ENCODE measurements at regions not wholly inside any gene's neighbourhood (a gene's known extent, or its start where the extent isn't known, plus 50 kb on each side); places are given as distances from the start of the nearest gene placed in this dataset.

DNA sequence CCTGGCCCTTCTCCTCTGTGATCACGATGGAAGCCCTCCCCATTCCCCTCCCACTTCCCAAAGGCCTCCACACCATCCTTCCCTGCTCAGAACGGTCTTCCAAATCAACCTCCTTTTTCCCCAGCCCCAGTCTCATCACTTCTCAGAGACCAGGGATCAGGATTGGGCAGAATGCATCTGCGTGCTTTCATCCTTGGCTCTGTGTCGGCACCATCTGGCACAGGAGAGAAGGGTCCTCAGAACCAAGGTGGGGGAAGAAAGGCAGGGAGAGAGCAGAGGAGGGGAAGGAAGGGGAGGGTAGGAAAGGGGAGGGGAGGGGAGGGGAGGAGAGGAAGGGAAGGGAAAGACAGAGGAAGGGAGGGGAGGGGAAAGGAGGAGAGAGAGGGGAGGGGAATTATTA lies 52.4 kb upstream of the FICD start:
- in situ Hi-C loops (cut with MboI; ENCODE audit: low sequenced_read_pairs in 4 of 4), result loop anchor here in 2 of 4 donors (25.0 kb wide), 1 partner anchor 225 kb away; no protein-coding TSS in a partner anchor
- TF ChIP-seq, protein P1, sequence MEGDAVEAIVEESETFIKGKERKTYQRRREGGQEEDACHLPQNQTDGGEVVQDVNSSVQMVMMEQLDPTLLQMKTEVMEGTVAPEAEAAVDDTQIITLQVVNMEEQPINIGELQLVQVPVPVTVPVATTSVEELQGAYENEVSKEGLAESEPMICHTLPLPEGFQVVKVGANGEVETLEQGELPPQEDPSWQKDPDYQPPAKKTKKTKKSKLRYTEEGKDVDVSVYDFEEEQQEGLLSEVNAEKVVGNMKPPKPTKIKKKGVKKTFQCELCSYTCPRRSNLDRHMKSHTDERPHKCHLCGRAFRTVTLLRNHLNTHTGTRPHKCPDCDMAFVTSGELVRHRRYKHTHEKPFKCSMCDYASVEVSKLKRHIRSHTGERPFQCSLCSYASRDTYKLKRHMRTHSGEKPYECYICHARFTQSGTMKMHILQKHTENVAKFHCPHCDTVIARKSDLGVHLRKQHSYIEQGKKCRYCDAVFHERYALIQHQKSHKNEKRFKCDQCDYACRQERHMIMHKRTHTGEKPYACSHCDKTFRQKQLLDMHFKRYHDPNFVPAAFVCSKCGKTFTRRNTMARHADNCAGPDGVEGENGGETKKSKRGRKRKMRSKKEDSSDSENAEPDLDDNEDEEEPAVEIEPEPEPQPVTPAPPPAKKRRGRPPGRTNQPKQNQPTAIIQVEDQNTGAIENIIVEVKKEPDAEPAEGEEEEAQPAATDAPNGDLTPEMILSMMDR (IDR thresholded peaks at IDR 0.05 in 4 of 5, conservative IDR thresholded peaks at IDR 0.05 in 1 of 5), result no peak
- TF ChIP-seq POLR2A (IDR thresholded peaks at IDR 0.05), result no peak
- H3K27me3 ChIP-seq, result peaks cover 0 to 10% (median 0%) of the 10 kb centered on the region in 3 donors

GRCh38 chr12:108461058-108461660 lies 53.9 kb upstream of the FICD start:
- DNase-seq (no peak), ATAC-seq (no peak)
- in situ Hi-C loops (cut with MboI; ENCODE audit: low sequenced_read_pairs in 4 of 4) (loop anchor here in 2 of 4 donors (25.0 kb wide), 1 partner anchor 224 kb away; no protein-coding TSS in a partner anchor), intact Hi-C loops (cut with DNase I; ENCODE audit: low total_unique reads) (no loop called here)
- TF ChIP-seq, protein P1 (IDR thresholded peaks at IDR 0.05 in 4 of 5, conservative IDR thresholded peaks at IDR 0.05 in 1 of 5), result no peak
- TF ChIP-seq POLR2A (IDR thresholded peaks at IDR 0.05), result no peak
- Histone ChIP-seq H3K36me3 (no peaks in the 10 kb centered on the region), H3K4me3 (no peak overlapping the region), H3K27ac (no peak overlapping the region), H3K27me3 (peaks cover 0 to 10% (median 0%) of the 10 kb centered on the region in 3 donors), H3K9me3 (no peaks in the 10 kb centered on the region), H3K4me1 (no peaks in the 10 kb centered on the region)

More for the DNA sequence above, 52.4 kb upstream of the FICD start:
- Histone ChIP-seq H3K27ac (no peak overlapping the region), H3K4me1 (no peaks in the 10 kb centered on the region), H3K36me3 (no peaks in the 10 kb centered on the region), H3K9me3 (no peaks in the 10 kb centered on the region), H3K4me3 (no peak overlapping the region)
- intact Hi-C loops (cut with DNase I; ENCODE audit: low total_unique reads), result no loop called here
- no peak for ATAC-seq
- DNase-seq, result no peak

DNA sequence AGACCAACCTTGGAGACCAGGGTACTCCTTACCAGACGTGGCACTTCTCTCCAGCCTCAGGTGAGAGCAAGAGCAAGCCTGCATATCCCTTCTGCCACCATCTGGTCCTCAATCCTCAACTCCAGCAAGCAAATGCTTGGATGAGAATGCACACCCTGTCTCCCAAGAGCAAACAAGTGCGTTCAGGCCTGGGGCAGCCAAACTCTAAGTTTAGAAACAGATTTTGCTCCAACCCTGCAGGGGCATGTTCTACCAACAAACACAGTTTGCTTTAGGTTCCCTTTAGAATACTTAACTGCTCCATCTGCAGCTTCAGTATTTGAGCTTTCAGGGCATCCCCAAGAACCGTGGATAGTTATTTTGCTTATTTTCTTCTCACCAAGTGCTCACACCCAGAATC lies 55.9 kb upstream of the FICD start:
- Histone ChIP-seq H3K4me3 (no peak overlapping the region), H3K4me1 (no peaks in the 10 kb centered on the region), H3K27ac (no peak overlapping the region), H3K36me3 (no peaks in the 10 kb centered on the region), H3K27me3 (peaks cover 0 to 10% (median 0%) of the 10 kb centered on the region in 3 donors), H3K9me3 (no peaks in the 10 kb centered on the region)
- in situ Hi-C loops (cut with MboI; ENCODE audit: low sequenced_read_pairs in 4 of 4), result loop anchor here in 2 of 4 donors (25.0 kb wide), 1 partner anchor 222 kb away; no protein-coding TSS in a partner anchor
- no peak for TF ChIP-seq POLR2A (IDR thresholded peaks at IDR 0.05)
- TF ChIP-seq, protein P1 (IDR thresholded peaks at IDR 0.05 in 4 of 5, conservative IDR thresholded peaks at IDR 0.05 in 1 of 5), result no peak
- intact Hi-C loops (cut with DNase I; ENCODE audit: low total_unique reads), result no loop called here
- DNase-seq, result no peak
- ATAC-seq, result no peak

DNA sequence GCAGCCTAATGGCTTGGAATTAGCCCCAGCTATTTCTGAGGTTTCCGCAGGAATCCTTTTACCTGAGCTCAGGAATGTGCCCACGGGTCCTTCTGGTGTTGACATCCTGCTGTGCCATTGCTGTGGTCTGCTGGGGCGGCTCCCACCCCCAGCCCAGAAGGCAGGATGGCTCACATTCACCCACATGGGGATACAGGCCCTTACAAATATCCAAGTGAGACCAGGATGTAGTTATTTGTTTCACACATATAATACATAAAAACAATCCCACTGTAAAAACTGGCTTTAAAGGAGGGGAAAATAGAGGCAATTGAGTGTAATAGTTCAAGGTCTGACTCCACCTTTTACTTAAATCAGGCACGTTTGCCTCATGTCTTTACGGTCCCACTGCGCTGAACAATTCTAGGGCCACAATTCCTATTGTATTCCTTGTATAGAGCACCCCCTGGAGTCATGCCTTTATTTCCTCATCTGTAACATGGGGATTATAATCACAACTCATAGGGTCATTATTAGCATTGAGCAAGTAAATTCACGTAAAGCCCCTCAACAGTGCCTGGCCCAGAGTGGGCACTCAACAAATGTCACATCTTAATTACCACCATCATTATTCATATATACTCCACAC lies 57.2 kb upstream of the FICD start:
- DNase-seq, result no peak
- no peaks in the 10 kb centered on the region for H3K4me1 ChIP-seq
- ATAC-seq, result no peak
- no peaks in the 10 kb centered on the region for H3K9me3 ChIP-seq
- H3K36me3 ChIP-seq, result no peaks in the 10 kb centered on the region
- H3K27ac ChIP-seq, result no peak overlapping the region
- in situ Hi-C loops (cut with MboI; ENCODE audit: low sequenced_read_pairs in 4 of 4) (loop anchor here in 2 of 4 donors (25.0 kb wide), 1 partner anchor 221 kb away; no protein-coding TSS in a partner anchor), intact Hi-C loops (cut with DNase I; ENCODE audit: low total_unique reads) (no loop called here)
- H3K27me3 ChIP-seq, result peaks cover 0 to 10% (median 0%) of the 10 kb centered on the region in 3 donors
- no peak overlapping the region for H3K4me3 ChIP-seq
- TF ChIP-seq POLR2A (IDR thresholded peaks at IDR 0.05), result no peak
- TF ChIP-seq, protein P1 (IDR thresholded peaks at IDR 0.05 in 4 of 5, conservative IDR thresholded peaks at IDR 0.05 in 1 of 5), result no peak

All from gastrocnemius medialis (tissue), 4 donors.